ENCODE measurements at regions not wholly inside any gene's neighbourhood (a gene's known extent, or its start where the extent isn't known, plus 50 kb on each side); places are given as distances from the start of the nearest gene placed in this dataset.
A peak's percentile ranks its signal among the peaks of the same experiment; 100 is the strongest.

DNA sequence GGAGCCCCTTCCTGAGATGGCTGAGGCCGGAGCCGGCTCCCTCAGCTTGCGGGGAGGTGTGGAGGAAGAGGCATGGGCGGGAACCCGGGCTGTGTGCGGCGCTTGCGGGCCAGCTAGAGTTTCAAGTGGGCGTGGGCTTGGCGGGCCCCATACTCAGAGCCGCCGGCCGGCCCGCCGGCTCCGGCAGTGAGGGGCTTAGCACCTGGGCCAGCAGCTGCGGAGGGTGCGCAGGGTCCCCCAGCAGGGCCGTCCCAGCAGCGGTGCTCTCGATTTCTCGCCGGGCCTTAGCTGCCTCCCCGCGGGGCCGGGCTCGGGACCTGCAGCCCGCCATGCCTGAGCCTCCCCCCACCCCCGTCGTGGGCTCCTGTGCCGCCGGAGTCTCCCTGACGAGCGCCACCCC, 67.9 kb upstream of the SLC28A3 start:
- no peak for DNase-seq
- Histone ChIP-seq H3K36me3 (no peaks in the 10 kb centered on the region), H3K27me3 (no peaks in the 10 kb centered on the region), H3K4me3 (no peak overlapping the region), H3K4me1 (no peaks in the 10 kb centered on the region), H3K9me3 (no peaks in the 10 kb centered on the region), H3K27ac (no peak overlapping the region)
- TF ChIP-seq POLR2A (IDR thresholded peaks at IDR 0.05) (no peak), EP300 (IDR thresholded peaks at IDR 0.05) (no peak), POLR2AphosphoS5 (IDR thresholded peaks at IDR 0.05) (no peak)
- 93 to 98% (median 95%) methylated on average over 16 to 34 of the region's 34 CpGs for WGBS, 5 donors
- intact Hi-C loops (cut with DNase I; ENCODE audit: low total_unique reads): no loop called here

DNA sequence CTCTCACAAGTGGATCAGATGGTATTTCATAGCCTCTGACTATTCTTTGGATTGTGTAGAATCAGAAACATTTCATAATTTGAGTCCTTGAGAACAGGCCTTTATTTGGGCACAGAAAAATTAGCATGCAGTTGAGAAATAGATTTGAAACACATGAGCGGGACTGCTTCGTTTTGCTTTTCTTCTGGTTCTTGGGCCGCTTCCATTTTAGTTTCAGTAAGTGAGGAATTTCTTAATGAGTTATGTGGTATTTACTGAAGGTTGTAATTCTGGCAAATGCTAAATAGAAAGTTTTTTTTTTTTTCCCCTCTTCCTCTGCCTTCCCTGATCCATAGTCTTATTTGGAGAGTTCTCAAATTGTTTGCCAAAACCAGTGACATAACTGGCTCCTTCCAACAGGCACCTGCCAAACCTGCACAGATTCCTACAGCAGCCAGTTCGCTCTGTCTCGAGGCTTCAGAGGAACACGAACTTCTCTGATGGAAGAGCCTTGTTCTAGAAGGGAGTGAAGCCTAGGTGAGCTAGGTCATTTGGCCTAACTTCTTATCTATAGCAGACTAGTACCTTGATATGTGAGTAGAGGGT, 71.2 kb upstream of the SLC28A3 start:
- no peaks in the 10 kb centered on the region for H3K9me3 ChIP-seq
- H3K27ac ChIP-seq: no peak overlapping the region
- no peaks in the 10 kb centered on the region for H3K27me3 ChIP-seq
- no peak for DNase-seq
- no peak overlapping the region for H3K4me3 ChIP-seq
- 30 to 52% (median 46%) methylated on average over 6 of the region's 6 CpGs for WGBS, 5 donors
- no peaks in the 10 kb centered on the region for H3K36me3 ChIP-seq
- intact Hi-C loops (cut with DNase I; ENCODE audit: low total_unique reads): no loop called here
- no peak for TF ChIP-seq POLR2A (IDR thresholded peaks at IDR 0.05)
- no peak for TF ChIP-seq EP300 (IDR thresholded peaks at IDR 0.05)
- TF ChIP-seq, protein P1, sequence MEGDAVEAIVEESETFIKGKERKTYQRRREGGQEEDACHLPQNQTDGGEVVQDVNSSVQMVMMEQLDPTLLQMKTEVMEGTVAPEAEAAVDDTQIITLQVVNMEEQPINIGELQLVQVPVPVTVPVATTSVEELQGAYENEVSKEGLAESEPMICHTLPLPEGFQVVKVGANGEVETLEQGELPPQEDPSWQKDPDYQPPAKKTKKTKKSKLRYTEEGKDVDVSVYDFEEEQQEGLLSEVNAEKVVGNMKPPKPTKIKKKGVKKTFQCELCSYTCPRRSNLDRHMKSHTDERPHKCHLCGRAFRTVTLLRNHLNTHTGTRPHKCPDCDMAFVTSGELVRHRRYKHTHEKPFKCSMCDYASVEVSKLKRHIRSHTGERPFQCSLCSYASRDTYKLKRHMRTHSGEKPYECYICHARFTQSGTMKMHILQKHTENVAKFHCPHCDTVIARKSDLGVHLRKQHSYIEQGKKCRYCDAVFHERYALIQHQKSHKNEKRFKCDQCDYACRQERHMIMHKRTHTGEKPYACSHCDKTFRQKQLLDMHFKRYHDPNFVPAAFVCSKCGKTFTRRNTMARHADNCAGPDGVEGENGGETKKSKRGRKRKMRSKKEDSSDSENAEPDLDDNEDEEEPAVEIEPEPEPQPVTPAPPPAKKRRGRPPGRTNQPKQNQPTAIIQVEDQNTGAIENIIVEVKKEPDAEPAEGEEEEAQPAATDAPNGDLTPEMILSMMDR (IDR thresholded peaks at IDR 0.05): no peak
- no peak for TF ChIP-seq POLR2AphosphoS5 (IDR thresholded peaks at IDR 0.05)
- H3K4me1 ChIP-seq: no peaks in the 10 kb centered on the region

DNA sequence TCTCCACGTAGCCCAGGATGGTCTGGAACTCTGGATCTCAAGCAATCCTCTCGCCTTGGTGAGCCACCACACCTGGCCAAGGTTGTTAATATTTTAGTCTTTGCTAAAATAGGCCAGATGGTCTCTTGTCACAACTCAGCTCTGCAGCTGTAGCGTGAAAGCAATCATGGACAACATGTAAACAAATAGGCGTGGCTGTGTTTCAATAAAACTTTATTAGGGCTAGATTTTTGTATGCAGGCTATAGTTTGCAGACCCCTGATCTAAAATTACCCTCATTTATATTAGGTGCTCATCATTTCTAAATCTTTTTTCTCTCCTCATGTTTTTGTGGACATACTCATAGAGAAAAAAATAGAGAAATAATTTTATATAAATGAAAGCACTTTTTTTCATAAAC, 72.1 kb upstream of the SLC28A3 start:
- Histone ChIP-seq H3K27ac (no peak overlapping the region), H3K4me1 (no peaks in the 10 kb centered on the region), H3K4me3 (no peak overlapping the region), H3K36me3 (no peaks in the 10 kb centered on the region), H3K9me3 (no peaks in the 10 kb centered on the region), H3K27me3 (no peaks in the 10 kb centered on the region)
- no peak for DNase-seq
- 77 to 86% (median 85%) methylated on average over 4 of the region's 4 CpGs for WGBS, 5 donors
- TF ChIP-seq, protein P1 (IDR thresholded peaks at IDR 0.05): no peak
- no peak for TF ChIP-seq POLR2AphosphoS5 (IDR thresholded peaks at IDR 0.05)
- no peak for TF ChIP-seq EP300 (IDR thresholded peaks at IDR 0.05)
- no peak for TF ChIP-seq POLR2A (IDR thresholded peaks at IDR 0.05)
- intact Hi-C loops (cut with DNase I; ENCODE audit: low total_unique reads): no loop called here

DNA sequence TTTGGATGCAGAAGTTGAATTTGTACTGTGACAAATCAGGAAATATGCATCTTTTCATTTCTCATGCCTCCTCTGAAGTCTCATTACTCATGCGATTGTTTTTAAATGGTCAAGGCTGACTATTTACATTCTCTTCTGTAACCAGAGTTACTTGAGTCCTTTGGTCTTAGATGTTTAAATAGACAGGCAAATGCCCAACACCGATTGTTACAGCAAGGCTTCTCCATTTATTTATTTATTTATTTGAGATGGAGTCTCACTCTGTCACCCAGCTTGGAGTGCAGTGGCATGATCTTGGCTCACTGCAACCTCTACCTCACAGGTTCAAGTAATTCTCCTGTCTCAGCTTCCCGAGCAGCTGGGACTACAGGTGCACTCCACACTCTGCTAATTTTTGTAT, 72.7 kb upstream of the SLC28A3 start:
- Histone ChIP-seq H3K9me3 (no peaks in the 10 kb centered on the region), H3K4me3 (no peak overlapping the region), H3K36me3 (no peaks in the 10 kb centered on the region), H3K4me1 (no peaks in the 10 kb centered on the region), H3K27ac (no peak overlapping the region), H3K27me3 (no peaks in the 10 kb centered on the region)
- no peak for TF ChIP-seq POLR2AphosphoS5 (IDR thresholded peaks at IDR 0.05)
- TF ChIP-seq, protein P1 (IDR thresholded peaks at IDR 0.05): no peak
- DNase-seq: no peak
- WGBS, 5 donors: 76 to 83% (median 78%) methylated on average over 3 of the region's 3 CpGs
- intact Hi-C loops (cut with DNase I; ENCODE audit: low total_unique reads): no loop called here

DNA sequence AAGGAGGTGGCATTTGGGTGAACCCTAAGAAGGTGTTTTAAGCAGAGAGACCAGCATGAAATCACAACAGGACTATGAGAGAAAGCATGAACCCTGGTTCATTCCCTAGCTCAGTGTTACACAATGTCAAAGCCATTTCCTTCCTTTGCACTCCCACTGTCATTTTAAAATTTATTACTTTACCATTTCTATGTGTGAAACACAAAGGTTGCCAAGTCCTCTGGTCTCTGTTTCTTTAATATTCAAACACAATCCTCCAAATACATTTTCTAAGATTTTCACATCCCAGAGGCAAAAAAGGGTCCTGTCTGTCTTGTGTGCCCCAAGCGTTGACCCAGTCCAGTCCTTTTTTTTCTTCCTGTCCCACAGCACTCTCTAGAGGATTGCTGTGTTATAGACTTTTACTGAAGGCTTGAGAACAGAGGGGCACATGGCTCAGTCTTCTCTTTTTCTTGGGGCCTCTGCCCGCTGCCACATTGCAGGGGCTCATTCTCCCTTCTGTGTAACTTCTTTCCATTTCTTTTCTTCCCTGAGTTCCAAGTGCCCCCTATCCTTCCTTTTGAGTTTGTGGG, 78.6 kb upstream of the SLC28A3 start:
- Histone ChIP-seq H3K4me1 (no peaks in the 10 kb centered on the region), H3K36me3 (no peaks in the 10 kb centered on the region), H3K4me3 (no peak overlapping the region), H3K27me3 (no peaks in the 10 kb centered on the region), H3K9me3 (peaks cover 0 to 16% (median 8%) of the 10 kb centered on the region in 4 donors), H3K27ac (no peak overlapping the region)
- WGBS, 5 donors: 35 to 43% (median 42%) methylated on average over 2 of the region's 2 CpGs
- intact Hi-C loops (cut with DNase I; ENCODE audit: low total_unique reads): no loop called here
- peak in 1 of 2 donors; percentile 17 for DNase-seq
- no peak for TF ChIP-seq POLR2A (IDR thresholded peaks at IDR 0.05)
- TF ChIP-seq, protein P1 (IDR thresholded peaks at IDR 0.05): no peak
- TF ChIP-seq EP300 (IDR thresholded peaks at IDR 0.05): no peak
- no peak for TF ChIP-seq POLR2AphosphoS5 (IDR thresholded peaks at IDR 0.05)
